IMR-90 (cell line): ENCODE measurements at regions not wholly inside any gene's neighbourhood (a gene's known extent, or its start where the extent isn't known, plus 50 kb on each side); places are given as distances from the start of the nearest gene placed in this dataset.

Experiments used
- BHLHE40 ChIP-seq: fragments of 150-350 bp; IDR thresholded peaks from 2 replicates; pipeline ENCODE4 v1.6.1; 2016; ENCODE audit warnings: mild to moderate bottlenecking, low read depth, low read length
- CEBPB ChIP-seq: IDR thresholded peaks from 2 replicates; pipeline ENCODE4 v1.6.1; 2012; ENCODE audit warnings: low read depth, low read length, improper control_type of control experiment
- CHD1 ChIP-seq: IDR thresholded peaks from 2 replicates; pipeline ENCODE4 v1.6.1; 2012; ENCODE audit warnings: low read depth, low read length, improper control_type of control experiment
- FOS ChIP-seq: fragments of 150-350 bp; IDR thresholded peaks from 2 replicates; pipeline ENCODE4 v1.6.1; 2016; ENCODE audit warnings: low read depth, low read length
- MAFK ChIP-seq: IDR thresholded peaks from 2 replicates; pipeline ENCODE4 v1.6.1; 2012; ENCODE audit warnings: low read depth, low read length, improper control_type of control experiment
- MXI1 ChIP-seq: IDR thresholded peaks from 2 replicates; pipeline ENCODE4 v1.6.1; 2012; ENCODE audit warnings: low read depth, mild to moderate bottlenecking, low read length, moderate library complexity, borderline replicate concordance
- NFE2L2 ChIP-seq: fragments of 150-350 bp; IDR thresholded peaks from 2 replicates; pipeline ENCODE4 v1.6.1; 2016; ENCODE audit warnings: low read depth, mild to moderate bottlenecking, low read length
- POLR2A ChIP-seq: IDR thresholded peaks from 2 replicates; pipeline ENCODE4 v1.6.1; 2012; ENCODE audit warnings: mild to moderate bottlenecking, low read depth, low read length
- RAD21 ChIP-seq: IDR thresholded peaks from 2 replicates; pipeline ENCODE4 v1.6.1; 2012; ENCODE audit warnings: low read length, improper control_type of control experiment
- RCOR1 ChIP-seq: IDR thresholded peaks from 2 replicates; pipeline ENCODE4 v1.6.1; 2012; ENCODE audit warnings: mild to moderate bottlenecking, low read length, improper control_type of control experiment; ENCODE audit not compliant: insufficient replicate concordance
- SMC3 ChIP-seq: fragments of 150-350 bp; IDR thresholded peaks from 2 replicates; pipeline ENCODE4 v1.6.1; 2016; ENCODE audit warnings: low read depth, mild to moderate bottlenecking, antibody characterized with exemption, low read length, moderate library complexity
- TF ChIP-seq, protein P1 (sequence below): conservative IDR thresholded peaks from 2 replicates; pipeline ENCODE4 v1.5.1; 2012; ENCODE audit warnings: mild to moderate bottlenecking, low read depth, low read length, improper control_type of control experiment
- TF ChIP-seq, protein P2 (sequence below): fragments of 150-350 bp; IDR thresholded peaks from 2 replicates; pipeline ENCODE4 v1.6.1; 2017; ENCODE audit warnings: mild to moderate bottlenecking, antibody characterized with exemption, low read length, low read depth
- TF ChIP-seq, protein P3 (sequence below): fragments of 150-350 bp; IDR thresholded peaks from 2 replicates; pipeline ENCODE4 v1.6.1; 2016; ENCODE audit warnings: low read depth, mild to moderate bottlenecking, low read length, moderate library complexity, borderline replicate concordance

DNA sequence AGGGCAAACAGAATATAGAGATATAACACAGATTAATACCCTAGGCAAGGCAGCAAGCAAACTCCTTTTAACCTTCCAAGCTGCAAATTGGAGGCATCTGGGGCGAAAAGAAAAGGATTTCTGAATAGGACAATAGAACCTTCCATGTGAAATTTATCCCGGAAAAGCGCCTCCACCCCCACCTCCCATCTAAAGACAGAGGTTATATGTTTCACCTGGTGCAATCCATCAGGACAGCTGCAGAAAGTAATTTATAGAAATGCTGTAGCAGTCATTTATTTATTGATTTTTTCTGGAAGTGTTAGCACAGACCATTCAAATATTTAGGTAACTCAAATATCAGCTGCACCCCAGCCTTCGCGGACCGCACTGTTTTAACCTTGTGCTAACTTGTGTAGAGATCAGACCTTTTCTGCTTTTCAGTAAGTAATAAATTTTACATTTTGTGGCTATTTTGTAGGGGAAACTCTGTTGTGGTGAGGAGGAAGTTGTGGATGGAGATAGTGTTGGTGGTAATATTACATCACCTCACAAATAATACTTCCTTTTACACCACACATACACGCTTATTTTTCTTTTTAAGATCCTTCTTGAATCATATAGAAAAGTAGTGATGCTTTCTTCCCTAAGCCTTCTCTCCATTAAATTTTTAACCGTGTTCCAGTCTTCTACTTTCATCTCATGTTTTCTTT, 919.3 kb upstream of the CDH2 start:
- TF ChIP-seq, protein P1, sequence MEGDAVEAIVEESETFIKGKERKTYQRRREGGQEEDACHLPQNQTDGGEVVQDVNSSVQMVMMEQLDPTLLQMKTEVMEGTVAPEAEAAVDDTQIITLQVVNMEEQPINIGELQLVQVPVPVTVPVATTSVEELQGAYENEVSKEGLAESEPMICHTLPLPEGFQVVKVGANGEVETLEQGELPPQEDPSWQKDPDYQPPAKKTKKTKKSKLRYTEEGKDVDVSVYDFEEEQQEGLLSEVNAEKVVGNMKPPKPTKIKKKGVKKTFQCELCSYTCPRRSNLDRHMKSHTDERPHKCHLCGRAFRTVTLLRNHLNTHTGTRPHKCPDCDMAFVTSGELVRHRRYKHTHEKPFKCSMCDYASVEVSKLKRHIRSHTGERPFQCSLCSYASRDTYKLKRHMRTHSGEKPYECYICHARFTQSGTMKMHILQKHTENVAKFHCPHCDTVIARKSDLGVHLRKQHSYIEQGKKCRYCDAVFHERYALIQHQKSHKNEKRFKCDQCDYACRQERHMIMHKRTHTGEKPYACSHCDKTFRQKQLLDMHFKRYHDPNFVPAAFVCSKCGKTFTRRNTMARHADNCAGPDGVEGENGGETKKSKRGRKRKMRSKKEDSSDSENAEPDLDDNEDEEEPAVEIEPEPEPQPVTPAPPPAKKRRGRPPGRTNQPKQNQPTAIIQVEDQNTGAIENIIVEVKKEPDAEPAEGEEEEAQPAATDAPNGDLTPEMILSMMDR, result no peak
- TF ChIP-seq POLR2A, result no peak
- no peak for TF ChIP-seq CEBPB
- no peak for TF ChIP-seq MAFK
- TF ChIP-seq, protein P2, sequence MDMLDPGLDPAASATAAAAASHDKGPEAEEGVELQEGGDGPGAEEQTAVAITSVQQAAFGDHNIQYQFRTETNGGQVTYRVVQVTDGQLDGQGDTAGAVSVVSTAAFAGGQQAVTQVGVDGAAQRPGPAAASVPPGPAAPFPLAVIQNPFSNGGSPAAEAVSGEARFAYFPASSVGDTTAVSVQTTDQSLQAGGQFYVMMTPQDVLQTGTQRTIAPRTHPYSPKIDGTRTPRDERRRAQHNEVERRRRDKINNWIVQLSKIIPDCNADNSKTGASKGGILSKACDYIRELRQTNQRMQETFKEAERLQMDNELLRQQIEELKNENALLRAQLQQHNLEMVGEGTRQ, result no peak
- TF ChIP-seq NFE2L2, result no peak
- TF ChIP-seq, protein P3, sequence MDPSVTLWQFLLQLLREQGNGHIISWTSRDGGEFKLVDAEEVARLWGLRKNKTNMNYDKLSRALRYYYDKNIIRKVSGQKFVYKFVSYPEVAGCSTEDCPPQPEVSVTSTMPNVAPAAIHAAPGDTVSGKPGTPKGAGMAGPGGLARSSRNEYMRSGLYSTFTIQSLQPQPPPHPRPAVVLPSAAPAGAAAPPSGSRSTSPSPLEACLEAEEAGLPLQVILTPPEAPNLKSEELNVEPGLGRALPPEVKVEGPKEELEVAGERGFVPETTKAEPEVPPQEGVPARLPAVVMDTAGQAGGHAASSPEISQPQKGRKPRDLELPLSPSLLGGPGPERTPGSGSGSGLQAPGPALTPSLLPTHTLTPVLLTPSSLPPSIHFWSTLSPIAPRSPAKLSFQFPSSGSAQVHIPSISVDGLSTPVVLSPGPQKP, result no peak
- TF ChIP-seq SMC3, result no peak
- no peak for TF ChIP-seq RCOR1
- TF ChIP-seq RAD21, result no peak
- no peak for TF ChIP-seq CHD1
- no peak for TF ChIP-seq FOS
- TF ChIP-seq MXI1, result no peak
- no peak for TF ChIP-seq BHLHE40
